WTC11 (cell line): ENCODE measurements at regions not wholly inside any gene's neighbourhood (a gene's known extent, or its start where the extent isn't known, plus 50 kb on each side); places are given as distances from the start of the nearest gene placed in this dataset.

Experiments used
- ATAC-seq: fragments of 200-7000 bp; cut with Tn5 transposase; 2 replicates; pipeline ENCODE4 v1.10.0; 2021; ENCODE audit warnings: mild to moderate bottlenecking, moderate library complexity
- CTCF ChIA-PET: fragments of 300-600 bp; sonication (Branson Sonifier 250); formaldehyde crosslinking; loops from one replicate; lab custom pipeline; 2021; ENCODE audit warnings: antibody characterized with exemption; lab: Charles Lee
- POLR2A ChIA-PET: fragments of 350-600 bp; sonication (Branson Sonifier 250); formaldehyde crosslinking; loops from one replicate; lab custom pipeline; 2021; ENCODE audit warnings: antibody characterized with exemption; lab: Charles Lee
- DNase-seq: peaks from one replicate; pipeline ENCODE4 v3.0.0; 2021; ENCODE audit warnings: low spot score
- H3K27ac Mint-ChIP-seq: 2 replicates; pipeline ENCODE4 v1.8.0; 2021; ENCODE audit warnings: mixed read lengths
- H3K27me3 Mint-ChIP-seq: 2 replicates; pipeline ENCODE4 v1.8.0; 2021; ENCODE audit warnings: low read depth, mild to moderate bottlenecking, moderate library complexity, mixed read lengths
- H3K36me3 Mint-ChIP-seq: 2 replicates; pipeline ENCODE4 v1.8.0; 2021; ENCODE audit warnings: mixed read lengths
- H3K4me1 Mint-ChIP-seq: 2 replicates; pipeline ENCODE4 v1.8.0; 2022; ENCODE audit warnings: mixed read lengths
- H3K4me3 Mint-ChIP-seq: 2 replicates; pipeline ENCODE4 v1.8.0; 2021; ENCODE audit warnings: mild to moderate bottlenecking, moderate library complexity, mixed read lengths
- H3K9me3 Mint-ChIP-seq: 2 replicates; pipeline ENCODE4 v1.8.0; 2021; ENCODE audit warnings: mixed read lengths
- AR ChIP-seq: fragments of 250-450 bp; sonication (Bioruptor Pico); IDR thresholded peaks from 2 replicates; pipeline ENCODE4 v1.9.0; 2021; ENCODE audit warnings: mild to moderate bottlenecking
- ATF6 ChIP-seq: sonication (generic); formaldehyde crosslinking; IDR thresholded peaks from 2 replicates; pipeline ENCODE4 v1.8.1; 2023; ENCODE audit warnings: mild to moderate bottlenecking, missing genetic modification reagents
- CBFB ChIP-seq: sonication (generic); formaldehyde crosslinking; IDR thresholded peaks from 2 replicates; pipeline ENCODE4 v1.8.1; 2022; ENCODE audit warnings: mild to moderate bottlenecking, low read depth, missing genetic modification reagents
- FOXP1 ChIP-seq: sonication (generic); formaldehyde crosslinking; IDR thresholded peaks from 2 replicates; pipeline ENCODE4 v1.8.0; 2022; ENCODE audit warnings: missing genetic modification reagents, mild to moderate bottlenecking, moderate library complexity, borderline replicate concordance
- JAZF1 ChIP-seq: fragments of 250-450 bp; sonication (Bioruptor Pico); IDR thresholded peaks from 2 replicates; pipeline ENCODE4 v1.9.0; 2021; ENCODE audit warnings: moderate library complexity, mild to moderate bottlenecking, inconsistent platforms
- JUN ChIP-seq: sonication (generic); formaldehyde crosslinking; IDR thresholded peaks from 2 replicates; pipeline ENCODE4 v1.8.0; 2023; ENCODE audit warnings: mild to moderate bottlenecking, missing genetic modification reagents
- MLX ChIP-seq: sonication (generic); formaldehyde crosslinking; IDR thresholded peaks from 2 replicates; pipeline ENCODE4 v1.8.1; 2023; ENCODE audit warnings: mild to moderate bottlenecking, missing genetic modification reagents, moderate library complexity
- NFATC4 ChIP-seq: fragments of 250-450 bp; sonication (Bioruptor Pico); IDR thresholded peaks from 2 replicates; pipeline ENCODE4 v1.9.0; 2021; ENCODE audit warnings: mild to moderate bottlenecking
- PRRX2 ChIP-seq: fragments of 250-450 bp; sonication (Bioruptor Pico); IDR thresholded peaks from 2 replicates; pipeline ENCODE4 v1.8.0; 2021; ENCODE audit warnings: mild to moderate bottlenecking
- RORB ChIP-seq: fragments of 250-450 bp; sonication (Bioruptor Pico); IDR thresholded peaks from 2 replicates; pipeline ENCODE4 v1.9.0; 2021; ENCODE audit warnings: mild to moderate bottlenecking
- STAT6 ChIP-seq: sonication (generic); formaldehyde crosslinking; conservative IDR thresholded peaks from 2 replicates; pipeline ENCODE4 v1.8.1; 2023; ENCODE audit warnings: mild to moderate bottlenecking, low read depth, missing genetic modification reagents, moderate library complexity
- USF1 ChIP-seq: sonication (generic); formaldehyde crosslinking; IDR thresholded peaks from 2 replicates; pipeline ENCODE4 v1.8.0; 2022; ENCODE audit warnings: mild to moderate bottlenecking, missing genetic modification reagents
- ZNF396 ChIP-seq: fragments of 250-450 bp; sonication (Bioruptor Pico); IDR thresholded peaks from 2 replicates; pipeline ENCODE4 v1.8.0; 2021; ENCODE audit warnings: mild to moderate bottlenecking, moderate library complexity, borderline replicate concordance
- ZNF512 ChIP-seq: sonication (generic); formaldehyde crosslinking; IDR thresholded peaks from 2 replicates; pipeline ENCODE4 v1.8.1; 2022; ENCODE audit warnings: missing genetic modification reagents, borderline replicate concordance
- ZNF532 ChIP-seq: fragments of 250-450 bp; sonication (Bioruptor Pico); IDR thresholded peaks from 2 replicates; pipeline ENCODE4 v1.9.0; 2021; ENCODE audit warnings: mild to moderate bottlenecking, borderline replicate concordance

- TF ChIP-seq ATF6 (CRISPR knock-in tag): no peak
These were observed 147.0 kb upstream of the ID2 start (continued) for GRCh38 chr2:8534729-8535468.

GRCh38 chr2:8535469-8535795 is 146.4 kb upstream of the ID2 start:
- peaks cover 20% of the 10 kb centered on the region for H3K9me3 Mint-ChIP-seq
- H3K36me3 Mint-ChIP-seq: peaks cover 9% of the 10 kb centered on the region
- H3K27ac Mint-ChIP-seq: no peak overlapping the region
- no peaks in the 10 kb centered on the region for H3K27me3 Mint-ChIP-seq
- ChIA-PET POLR2A (no interaction called here), CTCF (interaction anchor here (1.2 kb wide), 1 partner anchor 10 kb away, joined by 3 read pairs; no protein-coding TSS in a partner anchor)
- no peak overlapping the region for H3K4me3 Mint-ChIP-seq
- TF ChIP-seq ZNF396 (CRISPR knock-in tag) (no peak), ZNF512 (no peak), PRRX2 (no peak), AR (CRISPR knock-in tag) (no peak), JAZF1 (CRISPR knock-in tag) (no peak)
- no peak for ATAC-seq
- DNase-seq: no peak
- 0 out of 2 replicates have a peak, but pooled peaks cover 8% of the 10 kb centered on the region for H3K4me1 Mint-ChIP-seq

GRCh38 chr2:8535821-8536685 is 145.8 kb upstream of the ID2 start:
- no peak for ATAC-seq
- DNase-seq: no peak
- Mint-ChIP-seq H3K9me3 (peaks cover 18% of the 10 kb centered on the region), H3K4me1 (0 out of 2 replicates have a peak, but pooled peaks cover 8% of the 10 kb centered on the region), H3K4me3 (no peak overlapping the region), H3K36me3 (peaks cover 9% of the 10 kb centered on the region), H3K27ac (no peak overlapping the region), H3K27me3 (no peaks in the 10 kb centered on the region)
- ChIA-PET CTCF (interaction anchor here (1.2 kb wide), 1 partner anchor 9 kb away, joined by 3 read pairs; no protein-coding TSS in a partner anchor), POLR2A (no interaction called here)
- TF ChIP-seq JUN (CRISPR knock-in tag) (no peak), FOXP1 (no peak), MLX (no peak), NFATC4 (CRISPR knock-in tag) (no peak), ZNF532 (CRISPR knock-in tag) (no peak), RORB (CRISPR knock-in tag) (no peak), CBFB (no peak), USF1 (CRISPR knock-in tag) (no peak), STAT6 (CRISPR knock-in tag) (no peak)
